ENCODE measurements at regions not wholly inside any gene's neighbourhood (a gene's known extent, or its start where the extent isn't known, plus 50 kb on each side); places are given as distances from the start of the nearest gene placed in this dataset.

DNA sequence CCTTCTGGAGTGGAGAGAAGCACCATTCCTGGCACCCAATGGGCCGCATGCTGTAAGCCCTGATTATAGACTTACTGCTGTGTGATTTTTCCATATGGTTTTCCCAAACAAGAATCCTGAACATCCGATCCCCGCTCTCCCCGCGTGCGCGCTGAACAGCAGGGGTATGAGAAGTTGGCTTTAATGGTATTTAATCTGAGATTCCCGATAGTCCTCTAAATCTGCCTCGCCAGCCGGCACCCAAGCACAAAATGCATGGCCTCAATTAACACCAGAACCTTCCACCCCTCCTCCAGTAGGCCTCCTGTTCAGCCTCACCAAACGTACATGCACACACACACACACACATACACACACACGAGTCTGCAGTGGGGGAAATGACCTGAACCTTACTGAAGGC lies 480.3 kb downstream of the BCL11A start:
- no peak overlapping the region for H3K4me3 ChIP-seq (ENCODE audit: low read length)
- DNase-seq (ENCODE audit: low read depth) = no peak
- TF ChIP-seq CTCF (conservative IDR thresholded peaks at IDR 0.05; ENCODE audit: low read length) = no peak

DNA sequence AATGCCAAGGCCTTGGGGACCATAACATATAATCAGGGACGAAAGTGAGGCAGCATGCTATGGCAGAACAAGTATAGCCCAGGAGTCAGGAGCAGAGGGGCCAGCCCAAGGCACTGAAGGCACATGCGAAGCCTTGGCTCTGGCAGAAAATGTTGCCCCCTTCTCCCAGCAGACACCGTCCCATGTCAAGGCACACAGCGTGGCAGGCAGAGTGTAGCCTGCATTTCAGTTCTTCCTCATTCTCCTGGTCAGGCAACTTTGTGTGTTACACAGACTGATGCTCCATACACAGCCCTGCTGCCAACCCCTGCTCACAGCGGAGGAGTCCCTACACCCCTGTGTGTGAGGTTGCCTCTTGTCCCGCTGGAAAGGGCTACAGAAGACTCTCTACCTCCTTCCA lies 480.8 kb downstream of the BCL11A start:
- TF ChIP-seq CTCF (conservative IDR thresholded peaks at IDR 0.05; ENCODE audit: low read length) = no peak
- DNase-seq (ENCODE audit: low read depth) = no peak
- H3K4me3 ChIP-seq (ENCODE audit: low read length) = no peak overlapping the region

DNA sequence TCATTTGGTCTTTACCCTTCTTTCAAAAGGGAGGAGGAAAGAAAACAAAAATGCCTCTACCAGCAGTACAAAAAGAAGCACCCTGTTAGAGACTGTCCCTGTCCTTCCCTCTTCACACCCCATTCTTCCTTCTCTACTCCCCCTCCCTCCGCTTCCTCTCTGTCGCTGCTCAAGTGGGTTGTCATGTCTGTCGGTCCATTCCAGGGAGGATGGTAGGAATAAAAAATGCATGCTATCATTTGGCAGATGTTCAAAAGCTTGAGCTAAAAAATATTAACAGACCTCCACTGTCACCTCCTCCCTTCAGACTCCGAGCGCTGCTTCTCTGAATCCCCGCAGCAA lies 482.0 kb downstream of the BCL11A start:
- TF ChIP-seq CTCF (conservative IDR thresholded peaks at IDR 0.05; ENCODE audit: low read length) = no peak
- no peak for DNase-seq (ENCODE audit: low read depth)
- no peak overlapping the region for H3K4me3 ChIP-seq (ENCODE audit: low read length)

GRCh38 chr2:60070736-60071489 lies 482.5 kb downstream of the BCL11A start:
- TF ChIP-seq CTCF (conservative IDR thresholded peaks at IDR 0.05; ENCODE audit: low read length) = no peak
- H3K4me3 ChIP-seq (ENCODE audit: low read length) = no peak overlapping the region
- no peak for DNase-seq (ENCODE audit: low read depth)

GRCh38 chr2:60070196-60070595 lies 483.3 kb downstream of the BCL11A start:
- TF ChIP-seq CTCF (conservative IDR thresholded peaks at IDR 0.05; ENCODE audit: low read length) = no peak
- DNase-seq (ENCODE audit: low read depth) = no peak
- H3K4me3 ChIP-seq (ENCODE audit: low read length) = no peak overlapping the region

DNA sequence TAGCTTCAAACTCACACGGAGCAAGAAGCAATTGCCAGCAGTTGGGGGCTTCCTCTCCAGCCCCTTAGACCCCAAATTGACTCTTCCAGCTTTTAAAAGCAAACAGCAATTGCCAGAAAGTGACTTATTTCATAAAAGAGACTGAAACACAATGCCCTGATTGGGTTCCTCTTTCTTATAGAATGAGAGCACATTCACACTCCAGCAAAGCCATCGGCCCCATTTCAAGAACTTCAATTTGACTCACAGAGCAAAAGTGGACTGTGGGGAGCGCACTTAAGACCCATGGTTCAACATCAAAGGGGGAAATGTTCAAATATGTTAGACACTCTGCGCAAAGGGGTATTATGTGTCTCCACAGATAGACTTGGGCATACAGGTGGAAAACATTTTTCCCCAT lies 484.7 kb downstream of the BCL11A start:
- TF ChIP-seq CTCF (conservative IDR thresholded peaks at IDR 0.05; ENCODE audit: low read length) = no peak
- DNase-seq (ENCODE audit: low read depth) = no peak

DNA sequence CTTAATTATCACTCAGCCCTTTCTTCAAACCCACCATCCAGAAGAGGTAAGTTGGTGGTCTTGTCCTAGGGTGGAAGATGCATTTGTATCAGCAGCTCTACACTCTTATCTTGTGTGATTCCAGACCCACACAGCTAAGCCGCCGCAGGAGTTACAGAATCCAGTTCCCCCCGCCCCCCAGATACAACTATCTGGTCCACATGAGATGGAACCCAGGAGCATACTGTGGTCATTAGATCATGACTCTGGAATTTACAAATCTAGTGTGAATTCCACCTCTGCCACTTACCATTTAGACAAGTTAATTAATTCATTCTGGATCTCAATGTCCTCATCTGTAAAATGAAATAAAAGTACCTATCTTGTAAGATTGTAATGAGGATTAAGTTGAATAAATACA lies 486.4 kb downstream of the BCL11A start:
- H3K4me3 ChIP-seq (ENCODE audit: low read length) = no peak overlapping the region
- DNase-seq (ENCODE audit: low read depth) = no peak
- TF ChIP-seq CTCF (conservative IDR thresholded peaks at IDR 0.05; ENCODE audit: low read length) = no peak

More for the DNA sequence above, 484.7 kb downstream of the BCL11A start:
- H3K4me3 ChIP-seq (ENCODE audit: low read length) = no peak overlapping the region
